Body of pancreas (tissue), 4 donors: ENCODE measurements at regions not wholly inside any gene's neighbourhood (a gene's known extent, or its start where the extent isn't known, plus 50 kb on each side); places are given as distances from the start of the nearest gene placed in this dataset.

Source experiments
- CTCF ChIP-seq, 7 experiments: fragments of 450-650 bp in 4 of 7; fragments of 200-600 bp in 3 of 7; sonication (generic) in 3 of 7; IDR thresholded peaks; one replicate each; pipeline ENCODE4 v1.5.1; 2016 to 2019; ENCODE audit warnings: antibody characterized with exemption in 7 of 7
- POLR2A ChIP-seq, 3 donors: fragments of 450-650 bp; IDR thresholded peaks; one replicate each; pipeline ENCODE4 v1.6.1; 2016; ENCODE audit warnings: antibody characterized with exemption in 3 of 3, mild to moderate bottlenecking in 2 of 3

- TF ChIP-seq CTCF (IDR thresholded peaks at IDR 0.05), result no peak
- no peak for TF ChIP-seq POLR2A (IDR thresholded peaks at IDR 0.05)
These were observed 570.9 kb downstream of the CMPK2 start for GRCh38 chr2:6294791-6295190.
